MM.1S (cell line): ENCODE measurements at regions not wholly inside any gene's neighbourhood (a gene's known extent, or its start where the extent isn't known, plus 50 kb on each side); places are given as distances from the start of the nearest gene placed in this dataset.

Experiments used
- EZH2phosphoT487 ChIP-seq: fragments of 300-600 bp; sonication (generic); IDR thresholded peaks from 2 replicates; pipeline ENCODE4 v1.6.1; 2018; ENCODE audit warnings: antibody characterized with exemption, low read length
- TF ChIP-seq, protein P1 (sequence below): fragments of 300-600 bp; sonication (generic); IDR thresholded peaks from 2 replicates; pipeline ENCODE4 v1.5.1; 2016; ENCODE audit warnings: antibody characterized with exemption, low read length, mixed read lengths

DNA sequence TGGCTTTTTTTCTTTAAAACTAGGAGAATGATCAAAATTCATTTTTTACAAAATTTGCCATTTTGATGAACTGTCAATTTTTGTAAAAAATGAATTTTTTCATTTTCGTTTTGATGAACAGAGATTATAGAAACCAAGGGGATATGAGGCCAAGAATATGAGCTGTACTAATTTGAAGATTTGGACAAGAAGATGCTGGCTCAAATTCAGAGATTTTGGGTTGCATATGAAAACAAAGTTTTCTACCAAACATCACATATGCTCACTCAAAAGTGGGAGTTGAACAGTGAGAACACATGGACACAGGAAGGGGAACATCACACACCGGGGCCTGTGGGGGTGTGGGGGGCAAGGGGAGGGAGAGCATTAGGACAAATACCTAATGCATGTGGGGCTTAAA lies 230.7 kb downstream of the SNAPC1 start:
- TF ChIP-seq, protein P1, sequence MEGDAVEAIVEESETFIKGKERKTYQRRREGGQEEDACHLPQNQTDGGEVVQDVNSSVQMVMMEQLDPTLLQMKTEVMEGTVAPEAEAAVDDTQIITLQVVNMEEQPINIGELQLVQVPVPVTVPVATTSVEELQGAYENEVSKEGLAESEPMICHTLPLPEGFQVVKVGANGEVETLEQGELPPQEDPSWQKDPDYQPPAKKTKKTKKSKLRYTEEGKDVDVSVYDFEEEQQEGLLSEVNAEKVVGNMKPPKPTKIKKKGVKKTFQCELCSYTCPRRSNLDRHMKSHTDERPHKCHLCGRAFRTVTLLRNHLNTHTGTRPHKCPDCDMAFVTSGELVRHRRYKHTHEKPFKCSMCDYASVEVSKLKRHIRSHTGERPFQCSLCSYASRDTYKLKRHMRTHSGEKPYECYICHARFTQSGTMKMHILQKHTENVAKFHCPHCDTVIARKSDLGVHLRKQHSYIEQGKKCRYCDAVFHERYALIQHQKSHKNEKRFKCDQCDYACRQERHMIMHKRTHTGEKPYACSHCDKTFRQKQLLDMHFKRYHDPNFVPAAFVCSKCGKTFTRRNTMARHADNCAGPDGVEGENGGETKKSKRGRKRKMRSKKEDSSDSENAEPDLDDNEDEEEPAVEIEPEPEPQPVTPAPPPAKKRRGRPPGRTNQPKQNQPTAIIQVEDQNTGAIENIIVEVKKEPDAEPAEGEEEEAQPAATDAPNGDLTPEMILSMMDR = no peak
- no peak for TF ChIP-seq EZH2phosphoT487
